ENCODE measurements at regions not wholly inside any gene's neighbourhood (a gene's known extent, or its start where the extent isn't known, plus 50 kb on each side); places are given as distances from the start of the nearest gene placed in this dataset.
A peak's percentile ranks its signal among the peaks of the same experiment; 100 is the strongest.

- TF ChIP-seq JARID2 (CRISPR knock-in tag; IDR thresholded peaks at IDR 0.05; ENCODE audit: insufficient replicate concordance), result peak; percentile 82
- no peak for TF ChIP-seq SIN3B (IDR thresholded peaks at IDR 0.05; ENCODE audit: low read length)
- TF ChIP-seq DRAP1 (CRISPR knock-in tag; IDR thresholded peaks at IDR 0.05), result peak; percentile 100
- no peak for TF ChIP-seq SOX6 (IDR thresholded peaks at IDR 0.05)
- peak; percentile 3 for TF ChIP-seq SOX6 (CRISPR knock-in tag; IDR thresholded peaks at IDR 0.05)
- peak; percentile 92 for TF ChIP-seq ZNF709 (CRISPR knock-in tag; IDR thresholded peaks at IDR 0.05)
- TF ChIP-seq BHLHE40 (IDR thresholded peaks at IDR 0.05; ENCODE audit: low read length), result no peak
- TF ChIP-seq ATF4 (CRISPR knock-in tag; IDR thresholded peaks at IDR 0.05), result peak in 1 of 2 experiments; percentile 94; a peak in 2 of 4 replicates
- no peak for TF ChIP-seq ZNF407 (CRISPR knock-in tag; IDR thresholded peaks at IDR 0.05; ENCODE audit: not compliant biosample characterization)
- peak; percentile 98 for TF ChIP-seq ZNF414 (CRISPR knock-in tag; IDR thresholded peaks at IDR 0.05)
- no peak; the same call in 1 of the 2 replicates for TF ChIP-seq KLF12 (CRISPR knock-in tag; IDR thresholded peaks at IDR 0.05; ENCODE audit: borderline replicate concordance)
- TF ChIP-seq HOXA5 (CRISPR knock-in tag; IDR thresholded peaks at IDR 0.05), result peak; percentile 68
- TF ChIP-seq BRD4 (CRISPR knock-in tag; IDR thresholded peaks at IDR 0.05), result peak; percentile 87
- no peak; the same call in 1 of the 2 replicates for TF ChIP-seq GFI1 (CRISPR knock-in tag; IDR thresholded peaks at IDR 0.05; ENCODE audit: borderline replicate concordance)
- TF ChIP-seq ZNF570 (CRISPR knock-in tag; IDR thresholded peaks at IDR 0.05; ENCODE audit: borderline replicate concordance), result no peak
- TF ChIP-seq ZNF136 (CRISPR knock-in tag; IDR thresholded peaks at IDR 0.05; ENCODE audit: low read depth), result 0 out of 2 replicates have a peak, but pooled peaks have one; percentile 88
- no peak; the same call in 1 of the 2 replicates for TF ChIP-seq NR1H2 (CRISPR knock-in tag; IDR thresholded peaks at IDR 0.05; ENCODE audit: borderline replicate concordance, low read depth)
Measured at GRCh38 chr6:27838058-27838944, 73.9 kb downstream of the OR2B2 start (continued).

All from HepG2 (cell line).